ENCODE measurements at regions not wholly inside any gene's neighbourhood (a gene's known extent, or its start where the extent isn't known, plus 50 kb on each side); places are given as distances from the start of the nearest gene placed in this dataset.

- no peak for TF ChIP-seq CTCF (IDR thresholded peaks at IDR 0.05; ENCODE audit: low read depth, low read length)
- no peak for TF ChIP-seq EZH2phosphoT487 (IDR thresholded peaks at IDR 0.05; ENCODE audit: low read depth)
Measured at GRCh38 chr5:128019391-128019790, 64.2 kb upstream of the SLC12A2 start.
